ENCODE measurements at regions not wholly inside any gene's neighbourhood (a gene's known extent, or its start where the extent isn't known, plus 50 kb on each side); places are given as distances from the start of the nearest gene placed in this dataset.

GRCh38 chr1:234921266-234922062 lies 207.2 kb downstream of the TOMM20 start:
- Mint-ChIP-seq H3K27me3 (no peaks in the 10 kb centered on the region), H3K4me1 (peaks cover 11% of the 10 kb centered on the region), H3K9me3 (no peaks in the 10 kb centered on the region), H3K36me3 (ENCODE audit: low read depth) (no peaks in the 10 kb centered on the region), H3K4me3 (no peak overlapping the region), H3K27ac (no peak overlapping the region)
- intact Hi-C loops (cut with micrococcal nuclease): no loop called here
- POLR2A ChIA-PET: no interaction called here
- DNase-seq (no peak), ATAC-seq (ENCODE audit: low read depth) (no peak)
- TF ChIP-seq, protein P1, sequence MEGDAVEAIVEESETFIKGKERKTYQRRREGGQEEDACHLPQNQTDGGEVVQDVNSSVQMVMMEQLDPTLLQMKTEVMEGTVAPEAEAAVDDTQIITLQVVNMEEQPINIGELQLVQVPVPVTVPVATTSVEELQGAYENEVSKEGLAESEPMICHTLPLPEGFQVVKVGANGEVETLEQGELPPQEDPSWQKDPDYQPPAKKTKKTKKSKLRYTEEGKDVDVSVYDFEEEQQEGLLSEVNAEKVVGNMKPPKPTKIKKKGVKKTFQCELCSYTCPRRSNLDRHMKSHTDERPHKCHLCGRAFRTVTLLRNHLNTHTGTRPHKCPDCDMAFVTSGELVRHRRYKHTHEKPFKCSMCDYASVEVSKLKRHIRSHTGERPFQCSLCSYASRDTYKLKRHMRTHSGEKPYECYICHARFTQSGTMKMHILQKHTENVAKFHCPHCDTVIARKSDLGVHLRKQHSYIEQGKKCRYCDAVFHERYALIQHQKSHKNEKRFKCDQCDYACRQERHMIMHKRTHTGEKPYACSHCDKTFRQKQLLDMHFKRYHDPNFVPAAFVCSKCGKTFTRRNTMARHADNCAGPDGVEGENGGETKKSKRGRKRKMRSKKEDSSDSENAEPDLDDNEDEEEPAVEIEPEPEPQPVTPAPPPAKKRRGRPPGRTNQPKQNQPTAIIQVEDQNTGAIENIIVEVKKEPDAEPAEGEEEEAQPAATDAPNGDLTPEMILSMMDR (IDR thresholded peaks at IDR 0.05): no peak
- CTCF ChIA-PET: no interaction called here

DNA sequence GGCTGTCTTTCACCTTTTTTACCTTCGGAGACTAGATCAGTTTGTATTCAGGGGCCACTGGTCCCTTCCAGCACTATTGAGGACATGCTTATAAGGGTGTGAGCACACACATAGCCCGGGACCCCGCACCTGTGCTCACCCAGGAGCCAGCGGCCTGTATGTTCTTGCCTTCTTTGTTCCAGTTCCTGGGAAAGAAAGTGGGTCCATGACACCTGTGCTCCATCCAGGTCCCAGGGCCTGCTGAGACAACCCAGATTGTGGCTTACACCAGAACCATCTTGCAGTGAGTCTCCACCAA lies 207.8 kb downstream of the TOMM20 start:
- no peaks in the 10 kb centered on the region for H3K9me3 Mint-ChIP-seq
- peaks cover 9% of the 10 kb centered on the region for H3K4me1 Mint-ChIP-seq
- no peak overlapping the region for H3K27ac Mint-ChIP-seq
- intact Hi-C loops (cut with micrococcal nuclease): no loop called here
- CTCF ChIA-PET: no interaction called here
- ATAC-seq (ENCODE audit: low read depth) (no peak), DNase-seq (no peak)
- TF ChIP-seq, protein P1 (IDR thresholded peaks at IDR 0.05): no peak
- H3K36me3 Mint-ChIP-seq (ENCODE audit: low read depth): no peaks in the 10 kb centered on the region
- POLR2A ChIA-PET: no interaction called here
- H3K27me3 Mint-ChIP-seq: no peaks in the 10 kb centered on the region
- H3K4me3 Mint-ChIP-seq: no peak overlapping the region

DNA sequence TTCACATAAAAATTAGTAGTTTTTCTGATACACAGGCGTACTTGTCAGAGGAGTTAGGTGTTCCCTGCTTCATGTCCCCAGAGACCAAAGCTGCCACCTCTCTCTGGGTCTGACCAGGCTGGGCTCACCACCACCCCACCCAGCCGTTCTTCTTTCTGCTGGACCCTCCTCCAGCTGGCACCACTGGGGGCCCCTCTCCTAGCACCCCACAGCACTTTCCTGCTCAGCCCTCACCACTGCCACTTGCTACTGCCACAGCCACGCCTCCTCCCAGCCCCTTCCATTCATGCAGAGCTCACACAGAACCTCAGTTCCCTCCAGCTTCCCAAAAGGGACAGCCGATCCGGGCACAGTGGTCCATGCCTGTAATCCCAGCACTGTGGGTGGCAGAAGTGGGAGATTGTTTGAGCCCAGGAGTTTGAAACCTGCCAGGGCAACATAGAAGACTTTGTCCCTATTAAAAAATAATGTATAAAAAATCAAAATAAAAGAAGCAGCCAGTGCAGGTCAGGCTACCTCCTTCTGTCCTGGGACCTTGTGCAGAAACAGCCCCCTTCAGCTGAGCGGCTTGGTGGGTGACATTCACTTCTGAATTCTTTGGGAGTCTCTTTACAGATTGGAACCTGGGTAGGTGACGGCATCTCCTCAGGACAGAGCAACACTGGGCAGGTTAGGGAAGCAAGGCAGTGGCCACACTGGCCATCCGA lies 208.3 kb downstream of the TOMM20 start:
- TF ChIP-seq, protein P1 (IDR thresholded peaks at IDR 0.05): no peak
- Mint-ChIP-seq H3K36me3 (ENCODE audit: low read depth) (no peaks in the 10 kb centered on the region), H3K9me3 (no peaks in the 10 kb centered on the region), H3K4me3 (no peak overlapping the region), H3K4me1 (peaks cover 7% of the 10 kb centered on the region), H3K27me3 (no peaks in the 10 kb centered on the region), H3K27ac (no peak overlapping the region)
- ChIA-PET CTCF (no interaction called here), POLR2A (no interaction called here)
- DNase-seq (no peak), ATAC-seq (ENCODE audit: low read depth) (no peak)
- intact Hi-C loops (cut with micrococcal nuclease): no loop called here

DNA sequence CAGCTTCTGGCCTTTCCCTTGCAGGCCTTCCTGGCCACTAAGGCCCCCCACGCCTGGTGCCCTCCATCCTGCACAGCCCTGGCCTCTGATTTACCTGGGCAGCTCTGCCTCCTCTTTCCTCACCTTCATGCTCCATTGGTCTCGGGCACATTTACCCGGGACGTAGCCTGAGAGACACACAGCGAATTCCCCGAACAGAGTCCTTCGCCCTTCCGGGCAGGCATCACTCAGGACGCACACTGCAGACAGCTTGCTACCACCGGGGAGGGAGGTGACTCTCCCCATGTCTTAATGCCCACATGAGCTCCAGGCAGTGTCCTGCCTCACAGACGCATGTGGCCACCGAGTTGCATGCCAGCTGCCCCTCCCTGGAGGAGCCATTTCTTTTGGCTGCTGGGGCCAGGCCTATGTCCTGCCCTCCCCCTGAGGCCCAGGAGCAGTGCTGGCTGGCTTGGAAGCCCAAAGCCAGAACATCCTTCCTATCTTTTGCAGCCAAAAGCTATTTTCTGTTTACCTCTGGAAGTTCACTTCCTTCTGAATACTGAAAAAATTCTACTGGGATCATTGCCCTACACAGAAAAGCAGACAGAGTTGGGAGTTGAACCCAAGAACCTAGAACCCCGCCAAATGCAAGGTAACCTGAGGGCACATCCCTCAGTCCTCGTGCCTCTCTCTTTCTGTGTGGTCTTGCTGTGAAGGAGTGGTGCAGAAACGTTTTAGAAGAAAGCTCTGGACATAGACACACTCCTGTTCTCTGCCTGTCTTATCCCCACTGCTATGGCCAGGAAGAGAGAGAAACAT lies 209.5 kb downstream of the TOMM20 start:
- H3K27ac Mint-ChIP-seq: no peak overlapping the region
- H3K9me3 Mint-ChIP-seq: no peaks in the 10 kb centered on the region
- intact Hi-C loops (cut with micrococcal nuclease): no loop called here
- no peaks in the 10 kb centered on the region for H3K36me3 Mint-ChIP-seq (ENCODE audit: low read depth)
- DNase-seq (no peak), ATAC-seq (ENCODE audit: low read depth) (no peak)
- TF ChIP-seq, protein P1 (IDR thresholded peaks at IDR 0.05): no peak
- H3K4me1 Mint-ChIP-seq: peaks cover 7% of the 10 kb centered on the region
- POLR2A ChIA-PET: no interaction called here
- H3K4me3 Mint-ChIP-seq: no peak overlapping the region
- H3K27me3 Mint-ChIP-seq: no peaks in the 10 kb centered on the region
- CTCF ChIA-PET: no interaction called here
